ENCODE measurements at regions not wholly inside any gene's neighbourhood (a gene's known extent, or its start where the extent isn't known, plus 50 kb on each side); places are given as distances from the start of the nearest gene placed in this dataset.

DNA sequence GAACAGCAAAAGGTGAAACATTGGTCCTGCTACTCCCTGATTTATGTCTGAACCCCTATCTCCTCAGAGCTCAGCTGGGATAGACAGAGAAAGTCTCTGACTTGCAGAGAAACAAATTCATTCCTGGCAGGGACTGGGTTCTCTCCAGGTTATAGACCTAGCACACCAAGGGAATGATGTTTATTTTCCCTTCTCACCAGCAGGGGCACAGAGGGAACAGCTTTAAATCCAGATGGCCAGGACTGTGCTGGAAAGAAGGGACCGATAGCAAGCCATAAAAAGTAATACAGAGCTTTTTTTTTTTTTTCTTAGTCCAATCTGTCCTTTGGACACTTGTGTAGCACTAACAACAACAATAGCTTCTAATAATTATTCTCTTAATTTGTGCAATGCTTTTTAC, 141.1 kb upstream of the C9orf72 start:
- CTCF ChIA-PET, result interaction anchor here (1.3 to 1.6 kb wide), 2 partner anchors 10 to 12 kb away, joined by 3 to 5 read pairs; no protein-coding TSS in a partner anchor
- Mint-ChIP-seq H3K9me3 (no peaks in the 10 kb centered on the region), H3K4me1 (ENCODE audit: low read depth) (no peaks in the 10 kb centered on the region), H3K36me3 (ENCODE audit: low read depth) (no peaks in the 10 kb centered on the region), H3K27ac (no peak overlapping the region), H3K4me3 (no peak overlapping the region), H3K27me3 (no peaks in the 10 kb centered on the region)
- intact Hi-C loops (cut with micrococcal nuclease), result no loop called here
- ATAC-seq, result no peak
- TF ChIP-seq, protein P1, sequence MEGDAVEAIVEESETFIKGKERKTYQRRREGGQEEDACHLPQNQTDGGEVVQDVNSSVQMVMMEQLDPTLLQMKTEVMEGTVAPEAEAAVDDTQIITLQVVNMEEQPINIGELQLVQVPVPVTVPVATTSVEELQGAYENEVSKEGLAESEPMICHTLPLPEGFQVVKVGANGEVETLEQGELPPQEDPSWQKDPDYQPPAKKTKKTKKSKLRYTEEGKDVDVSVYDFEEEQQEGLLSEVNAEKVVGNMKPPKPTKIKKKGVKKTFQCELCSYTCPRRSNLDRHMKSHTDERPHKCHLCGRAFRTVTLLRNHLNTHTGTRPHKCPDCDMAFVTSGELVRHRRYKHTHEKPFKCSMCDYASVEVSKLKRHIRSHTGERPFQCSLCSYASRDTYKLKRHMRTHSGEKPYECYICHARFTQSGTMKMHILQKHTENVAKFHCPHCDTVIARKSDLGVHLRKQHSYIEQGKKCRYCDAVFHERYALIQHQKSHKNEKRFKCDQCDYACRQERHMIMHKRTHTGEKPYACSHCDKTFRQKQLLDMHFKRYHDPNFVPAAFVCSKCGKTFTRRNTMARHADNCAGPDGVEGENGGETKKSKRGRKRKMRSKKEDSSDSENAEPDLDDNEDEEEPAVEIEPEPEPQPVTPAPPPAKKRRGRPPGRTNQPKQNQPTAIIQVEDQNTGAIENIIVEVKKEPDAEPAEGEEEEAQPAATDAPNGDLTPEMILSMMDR (IDR thresholded peaks at IDR 0.05), result no peak
- POLR2A ChIA-PET, result no interaction called here
- no peak for DNase-seq

GRCh38 chr9:27715651-27716050, 142.4 kb upstream of the C9orf72 start:
- no peaks in the 10 kb centered on the region for H3K27me3 Mint-ChIP-seq
- H3K9me3 Mint-ChIP-seq, result no peaks in the 10 kb centered on the region
- TF ChIP-seq, protein P1 (IDR thresholded peaks at IDR 0.05), result no peak
- no peak overlapping the region for H3K27ac Mint-ChIP-seq
- ATAC-seq, result no peak
- ChIA-PET POLR2A (no interaction called here), CTCF (interaction anchor here (1.6 kb wide), 1 partner anchor 11 kb away, joined by 5 read pairs; no protein-coding TSS in a partner anchor)
- intact Hi-C loops (cut with micrococcal nuclease), result no loop called here
- no peaks in the 10 kb centered on the region for H3K36me3 Mint-ChIP-seq (ENCODE audit: low read depth)
- no peak for DNase-seq
- no peak overlapping the region for H3K4me3 Mint-ChIP-seq
- no peaks in the 10 kb centered on the region for H3K4me1 Mint-ChIP-seq (ENCODE audit: low read depth)

GRCh38 chr9:27717991-27718390, 144.7 kb upstream of the C9orf72 start:
- ATAC-seq (no peak), DNase-seq (no peak)
- Mint-ChIP-seq H3K27ac (no peak overlapping the region), H3K36me3 (ENCODE audit: low read depth) (no peaks in the 10 kb centered on the region), H3K27me3 (no peaks in the 10 kb centered on the region), H3K4me3 (no peak overlapping the region), H3K9me3 (no peaks in the 10 kb centered on the region), H3K4me1 (ENCODE audit: low read depth) (no peaks in the 10 kb centered on the region)
- CTCF ChIA-PET, result interaction anchor here (1.0 kb wide), 1 partner anchor 9 kb away, joined by 3 read pairs; no protein-coding TSS in a partner anchor
- POLR2A ChIA-PET, result no interaction called here
- TF ChIP-seq, protein P1 (IDR thresholded peaks at IDR 0.05), result no peak
- intact Hi-C loops (cut with micrococcal nuclease), result no loop called here

- POLR2A ChIA-PET, result no interaction called here
- TF ChIP-seq, protein P1 (IDR thresholded peaks at IDR 0.05), result no peak
- DNase-seq (no peak), ATAC-seq (no peak)
- Mint-ChIP-seq H3K4me3 (no peak overlapping the region), H3K36me3 (ENCODE audit: low read depth) (no peaks in the 10 kb centered on the region), H3K27ac (no peak overlapping the region), H3K9me3 (no peaks in the 10 kb centered on the region), H3K4me1 (ENCODE audit: low read depth) (no peaks in the 10 kb centered on the region), H3K27me3 (peaks cover 2% of the 10 kb centered on the region)
- CTCF ChIA-PET, result no interaction called here
- intact Hi-C loops (cut with micrococcal nuclease), result no loop called here
Measured at GRCh38 chr9:27719711-27720110, 146.4 kb upstream of the C9orf72 start.

DNA sequence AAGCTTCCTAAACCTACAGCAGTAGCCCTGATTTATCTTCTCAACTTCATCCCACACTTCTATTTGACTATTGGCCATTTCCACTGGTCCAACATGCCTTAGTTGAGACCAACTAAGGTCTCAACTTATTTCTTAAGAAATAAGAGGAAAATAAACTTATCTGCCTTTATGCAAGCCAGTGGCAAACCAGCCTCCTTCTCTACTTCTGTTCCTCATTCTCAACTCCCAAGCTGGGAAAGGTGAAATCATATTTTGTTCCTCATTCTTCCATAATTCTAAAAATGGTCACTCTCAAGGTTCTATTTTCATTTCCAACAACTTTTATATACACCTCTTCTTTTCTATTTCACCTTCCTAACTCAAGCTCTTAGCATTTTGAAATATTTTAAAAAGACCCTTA, 149.6 kb upstream of the C9orf72 start:
- Mint-ChIP-seq H3K4me3 (no peak overlapping the region), H3K27me3 (peaks cover 2% of the 10 kb centered on the region), H3K9me3 (no peaks in the 10 kb centered on the region), H3K4me1 (ENCODE audit: low read depth) (peaks cover 3% of the 10 kb centered on the region), H3K36me3 (ENCODE audit: low read depth) (no peaks in the 10 kb centered on the region), H3K27ac (no peak overlapping the region)
- ATAC-seq, result no peak
- no peak for DNase-seq
- ChIA-PET POLR2A (no interaction called here), CTCF (no interaction called here)
- TF ChIP-seq, protein P1 (IDR thresholded peaks at IDR 0.05), result no peak
- intact Hi-C loops (cut with micrococcal nuclease), result no loop called here
